ENCODE measurements at regions not wholly inside any gene's neighbourhood (a gene's known extent, or its start where the extent isn't known, plus 50 kb on each side); places are given as distances from the start of the nearest gene placed in this dataset.

GRCh38 chr1:239882967-239883366, 208.7 kb upstream of the FMN2 start:
- TF ChIP-seq CTCF (IDR thresholded peaks at IDR 0.05): no peak
- TF ChIP-seq EZH2phosphoT487 (IDR thresholded peaks at IDR 0.05): no peak
